ENCODE measurements at regions not wholly inside any gene's neighbourhood (a gene's known extent, or its start where the extent isn't known, plus 50 kb on each side); places are given as distances from the start of the nearest gene placed in this dataset.

DNA sequence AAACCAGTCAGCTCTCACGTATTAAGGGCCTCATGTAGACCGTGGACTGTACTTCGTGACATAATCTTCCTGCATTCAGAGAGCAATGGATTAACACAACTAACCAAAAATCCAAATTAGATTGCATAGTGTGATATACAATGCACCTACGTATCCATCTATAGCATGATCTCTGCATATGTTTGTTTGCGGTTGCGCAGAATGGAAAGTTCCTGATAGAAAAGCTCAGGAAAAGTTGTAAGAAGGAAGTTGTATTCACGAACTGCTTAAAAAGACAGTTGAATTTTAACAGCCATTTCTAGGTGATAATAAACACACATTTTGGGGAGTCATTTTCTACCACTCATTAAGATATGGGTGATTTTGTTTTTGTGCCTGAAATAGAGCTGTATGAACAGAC is 869.0 kb downstream of the TLE4 start:
- H3K4me2 ChIP-seq (ENCODE audit: low read depth, low read length, poor library complexity, severe bottlenecking): no peak overlapping the region
- no peak overlapping the region for H3K4me3 ChIP-seq (ENCODE audit: low read length, poor library complexity, severe bottlenecking)
- H4K20me1 ChIP-seq (ENCODE audit: insufficient read depth, low read length, poor library complexity, severe bottlenecking): no peaks in the 10 kb centered on the region
- no peak overlapping the region for H3K9ac ChIP-seq (ENCODE audit: low read depth, low read length, poor library complexity, severe bottlenecking)
- TF ChIP-seq, protein P1, sequence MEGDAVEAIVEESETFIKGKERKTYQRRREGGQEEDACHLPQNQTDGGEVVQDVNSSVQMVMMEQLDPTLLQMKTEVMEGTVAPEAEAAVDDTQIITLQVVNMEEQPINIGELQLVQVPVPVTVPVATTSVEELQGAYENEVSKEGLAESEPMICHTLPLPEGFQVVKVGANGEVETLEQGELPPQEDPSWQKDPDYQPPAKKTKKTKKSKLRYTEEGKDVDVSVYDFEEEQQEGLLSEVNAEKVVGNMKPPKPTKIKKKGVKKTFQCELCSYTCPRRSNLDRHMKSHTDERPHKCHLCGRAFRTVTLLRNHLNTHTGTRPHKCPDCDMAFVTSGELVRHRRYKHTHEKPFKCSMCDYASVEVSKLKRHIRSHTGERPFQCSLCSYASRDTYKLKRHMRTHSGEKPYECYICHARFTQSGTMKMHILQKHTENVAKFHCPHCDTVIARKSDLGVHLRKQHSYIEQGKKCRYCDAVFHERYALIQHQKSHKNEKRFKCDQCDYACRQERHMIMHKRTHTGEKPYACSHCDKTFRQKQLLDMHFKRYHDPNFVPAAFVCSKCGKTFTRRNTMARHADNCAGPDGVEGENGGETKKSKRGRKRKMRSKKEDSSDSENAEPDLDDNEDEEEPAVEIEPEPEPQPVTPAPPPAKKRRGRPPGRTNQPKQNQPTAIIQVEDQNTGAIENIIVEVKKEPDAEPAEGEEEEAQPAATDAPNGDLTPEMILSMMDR (conservative IDR thresholded peaks at IDR 0.05; ENCODE audit: low read length): no peak
- no peak for TF ChIP-seq EZH2phosphoT487 (IDR thresholded peaks at IDR 0.05; ENCODE audit: borderline replicate concordance)
- H3K4me1 ChIP-seq (ENCODE audit: insufficient read depth, low read length, poor library complexity, severe bottlenecking): no peaks in the 10 kb centered on the region
- no peaks in the 10 kb centered on the region for H3K36me3 ChIP-seq (ENCODE audit: insufficient read depth, low read length)
- H3K79me2 ChIP-seq (ENCODE audit: insufficient read depth, low read length): no peaks in the 10 kb centered on the region
- H3K27me3 ChIP-seq (ENCODE audit: insufficient read depth, low read length, poor library complexity, severe bottlenecking): no peaks in the 10 kb centered on the region
- H3K9me3 ChIP-seq (ENCODE audit: insufficient read depth, low read depth, low read length): no peaks in the 10 kb centered on the region
- no peak overlapping the region for H2AFZ ChIP-seq (ENCODE audit: low read length)
- H3F3A ChIP-seq (ENCODE audit: low read depth): no peaks in the 10 kb centered on the region
- no peaks in the 10 kb centered on the region for H3K9me2 ChIP-seq (replicated peaks; ENCODE audit: low read depth, low read length)

GRCh38 chr9:80437825-80438224 is 866.1 kb downstream of the TLE4 start:
- no peaks in the 10 kb centered on the region for H4K20me1 ChIP-seq (ENCODE audit: insufficient read depth, low read length, poor library complexity, severe bottlenecking)
- H3K9me2 ChIP-seq (replicated peaks; ENCODE audit: low read depth, low read length): no peaks in the 10 kb centered on the region
- H3F3A ChIP-seq (ENCODE audit: low read depth): no peaks in the 10 kb centered on the region
- no peaks in the 10 kb centered on the region for H3K27me3 ChIP-seq (ENCODE audit: insufficient read depth, low read length, poor library complexity, severe bottlenecking)
- no peak overlapping the region for H3K4me2 ChIP-seq (ENCODE audit: low read depth, low read length, poor library complexity, severe bottlenecking)
- no peaks in the 10 kb centered on the region for H3K9me3 ChIP-seq (ENCODE audit: insufficient read depth, low read depth, low read length)
- H3K79me2 ChIP-seq (ENCODE audit: insufficient read depth, low read length): no peaks in the 10 kb centered on the region
- TF ChIP-seq EZH2phosphoT487 (IDR thresholded peaks at IDR 0.05; ENCODE audit: borderline replicate concordance): no peak
- TF ChIP-seq, protein P1 (conservative IDR thresholded peaks at IDR 0.05; ENCODE audit: low read length): no peak
- no peaks in the 10 kb centered on the region for H3K4me1 ChIP-seq (ENCODE audit: insufficient read depth, low read length, poor library complexity, severe bottlenecking)
- H3K36me3 ChIP-seq (ENCODE audit: insufficient read depth, low read length): no peaks in the 10 kb centered on the region
- no peak overlapping the region for H2AFZ ChIP-seq (ENCODE audit: low read length)
- H3K9ac ChIP-seq (ENCODE audit: low read depth, low read length, poor library complexity, severe bottlenecking): no peak overlapping the region
- H3K4me3 ChIP-seq (ENCODE audit: low read length, poor library complexity, severe bottlenecking): no peak overlapping the region

- H3K4me3 ChIP-seq (ENCODE audit: low read length, poor library complexity, severe bottlenecking): no peak overlapping the region
Measured at GRCh38 chr9:80437091-80437640, 865.4 kb downstream of the TLE4 start.

More at GRCh38 chr9:80437091-80437640, 865.4 kb downstream of the TLE4 start:
- no peak overlapping the region for H3K9ac ChIP-seq (ENCODE audit: low read depth, low read length, poor library complexity, severe bottlenecking)
- H3K79me2 ChIP-seq (ENCODE audit: insufficient read depth, low read length): no peaks in the 10 kb centered on the region
- no peaks in the 10 kb centered on the region for H3K9me2 ChIP-seq (replicated peaks; ENCODE audit: low read depth, low read length)
- H3K4me2 ChIP-seq (ENCODE audit: low read depth, low read length, poor library complexity, severe bottlenecking): no peak overlapping the region
- H4K20me1 ChIP-seq (ENCODE audit: insufficient read depth, low read length, poor library complexity, severe bottlenecking): no peaks in the 10 kb centered on the region
- no peaks in the 10 kb centered on the region for H3K36me3 ChIP-seq (ENCODE audit: insufficient read depth, low read length)
- H3K9me3 ChIP-seq (ENCODE audit: insufficient read depth, low read depth, low read length): no peaks in the 10 kb centered on the region
- H3K4me1 ChIP-seq (ENCODE audit: insufficient read depth, low read length, poor library complexity, severe bottlenecking): no peaks in the 10 kb centered on the region
- H3K27me3 ChIP-seq (ENCODE audit: insufficient read depth, low read length, poor library complexity, severe bottlenecking): no peaks in the 10 kb centered on the region
- TF ChIP-seq EZH2phosphoT487 (IDR thresholded peaks at IDR 0.05; ENCODE audit: borderline replicate concordance): no peak
- TF ChIP-seq, protein P1 (conservative IDR thresholded peaks at IDR 0.05; ENCODE audit: low read length): no peak
- H3F3A ChIP-seq (ENCODE audit: low read depth): no peaks in the 10 kb centered on the region
- H2AFZ ChIP-seq (ENCODE audit: low read length): no peak overlapping the region

Measured in Loucy (cell line).